Sigmoid colon (tissue), 4 donors: ENCODE measurements at regions not wholly inside any gene's neighbourhood (a gene's known extent, or its start where the extent isn't known, plus 50 kb on each side); places are given as distances from the start of the nearest gene placed in this dataset.

Experiments used
- EP300 ChIP-seq, 4 donors: sonication (generic); formaldehyde crosslinking; IDR thresholded peaks; one replicate each; pipeline ENCODE4 v1.6.1; 2017; ENCODE audit warnings: antibody characterized with exemption in 4 of 4
- POLR2A ChIP-seq, 2 donors: fragments of 450-650 bp; IDR thresholded peaks; one replicate each; pipeline ENCODE4 v1.6.1; 2016; ENCODE audit warnings: antibody characterized with exemption in 2 of 2, mild to moderate bottlenecking in 2 of 2, moderate library complexity in 2 of 2
- POLR2AphosphoS5 ChIP-seq, 4 donors: sonication (generic); formaldehyde crosslinking; IDR thresholded peaks; one replicate each; pipeline ENCODE4 v1.6.1; 2017; ENCODE audit warnings: antibody characterized with exemption in 4 of 4
- TF ChIP-seq, protein P1 (sequence below), 4 experiments: fragments of 450-650 bp in 3 of 4; fragments of 200-600 bp in 1 of 4; IDR thresholded peaks; one replicate each; pipeline ENCODE4 v1.5.1; 2016 to 2019; ENCODE audit warnings: antibody characterized with exemption in 4 of 4, mild to moderate bottlenecking in 3 of 4, moderate library complexity in 2 of 4

DNA sequence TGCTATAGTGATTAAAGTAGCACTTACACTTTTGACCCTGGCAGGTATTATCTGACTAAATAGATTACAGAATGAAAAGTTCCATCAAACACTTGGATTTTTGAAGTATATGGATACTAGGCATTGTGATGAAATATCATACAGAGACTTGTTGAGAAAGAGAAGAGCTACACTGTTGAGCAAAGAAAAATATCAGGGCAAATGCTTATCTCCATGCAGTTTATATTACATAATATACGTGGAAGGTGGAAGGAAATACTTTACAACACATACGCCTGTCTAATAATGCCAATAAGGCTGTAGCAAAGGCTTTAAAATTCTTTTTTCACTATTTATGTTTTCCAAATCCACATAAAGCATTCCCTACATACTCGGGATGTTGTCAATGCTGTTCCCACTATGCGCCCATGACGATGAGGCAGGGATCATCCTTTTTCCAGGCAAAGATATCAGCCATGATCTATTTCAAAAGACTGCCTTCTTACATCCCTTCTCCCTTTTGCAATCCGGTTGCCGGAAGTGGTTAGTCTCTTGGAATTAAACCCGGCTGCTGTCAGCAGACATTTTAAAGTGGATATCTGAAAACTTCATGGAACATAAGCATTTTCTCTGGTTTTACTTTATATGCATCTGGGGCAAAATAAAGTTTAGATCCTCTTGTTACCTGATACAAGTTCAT lies 92.6 kb upstream of the ITGA4 start:
- TF ChIP-seq, protein P1, sequence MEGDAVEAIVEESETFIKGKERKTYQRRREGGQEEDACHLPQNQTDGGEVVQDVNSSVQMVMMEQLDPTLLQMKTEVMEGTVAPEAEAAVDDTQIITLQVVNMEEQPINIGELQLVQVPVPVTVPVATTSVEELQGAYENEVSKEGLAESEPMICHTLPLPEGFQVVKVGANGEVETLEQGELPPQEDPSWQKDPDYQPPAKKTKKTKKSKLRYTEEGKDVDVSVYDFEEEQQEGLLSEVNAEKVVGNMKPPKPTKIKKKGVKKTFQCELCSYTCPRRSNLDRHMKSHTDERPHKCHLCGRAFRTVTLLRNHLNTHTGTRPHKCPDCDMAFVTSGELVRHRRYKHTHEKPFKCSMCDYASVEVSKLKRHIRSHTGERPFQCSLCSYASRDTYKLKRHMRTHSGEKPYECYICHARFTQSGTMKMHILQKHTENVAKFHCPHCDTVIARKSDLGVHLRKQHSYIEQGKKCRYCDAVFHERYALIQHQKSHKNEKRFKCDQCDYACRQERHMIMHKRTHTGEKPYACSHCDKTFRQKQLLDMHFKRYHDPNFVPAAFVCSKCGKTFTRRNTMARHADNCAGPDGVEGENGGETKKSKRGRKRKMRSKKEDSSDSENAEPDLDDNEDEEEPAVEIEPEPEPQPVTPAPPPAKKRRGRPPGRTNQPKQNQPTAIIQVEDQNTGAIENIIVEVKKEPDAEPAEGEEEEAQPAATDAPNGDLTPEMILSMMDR (IDR thresholded peaks at IDR 0.05), result no peak
- TF ChIP-seq POLR2A (IDR thresholded peaks at IDR 0.05), result no peak
- TF ChIP-seq EP300 (IDR thresholded peaks at IDR 0.05), result no peak
- TF ChIP-seq POLR2AphosphoS5 (IDR thresholded peaks at IDR 0.05), result no peak
